SK-N-MC (cell line): ENCODE measurements at regions not wholly inside any gene's neighbourhood (a gene's known extent, or its start where the extent isn't known, plus 50 kb on each side); places are given as distances from the start of the nearest gene placed in this dataset.

Source experiments
- EZH2 ChIP-seq: fragments of 200-600 bp; sonication (generic); IDR thresholded peaks from one replicate; pipeline ENCODE4 v1.6.1; 2017; ENCODE audit warnings: antibody characterized with exemption
- FOXP2 ChIP-seq: optimal IDR thresholded peaks from 2 replicates; pipeline ENCODE3; 2011; ENCODE audit warnings: mild to moderate bottlenecking, moderate library complexity; ENCODE audit not compliant: insufficient read depth; ENCODE audit errors: extremely low read length, control extremely low read depth
- POLR2AphosphoS5 ChIP-seq: IDR thresholded peaks from 2 replicates; pipeline ENCODE4 v1.6.1; 2012; ENCODE audit warnings: mild to moderate bottlenecking, low read depth, low read length, borderline replicate concordance

GRCh38 chr3:144549166-144549565, 577.5 kb downstream of the DIPK2A start:
- TF ChIP-seq POLR2AphosphoS5 (no peak), FOXP2 (no peak), EZH2 (no peak)
